ENCODE measurements at regions not wholly inside any gene's neighbourhood (a gene's known extent, or its start where the extent isn't known, plus 50 kb on each side); places are given as distances from the start of the nearest gene placed in this dataset.

- Histone ChIP-seq H3K27ac (no peak overlapping the region), H3K9me3 (no peaks in the 10 kb centered on the region), H3K27me3 (no peaks in the 10 kb centered on the region), H3K36me3 (no peaks in the 10 kb centered on the region), H3K4me3 (no peak overlapping the region), H3K4me1 (no peaks in the 10 kb centered on the region)
- no peak for DNase-seq
- TF ChIP-seq CTCF (IDR thresholded peaks at IDR 0.05) (no peak), POLR2A (IDR thresholded peaks at IDR 0.05) (no peak)
Measured at GRCh38 chr1:118615066-118615465, 373.1 kb downstream of the TBX15 start.

- no peaks in the 10 kb centered on the region for H3K9me3 ChIP-seq
- no peaks in the 10 kb centered on the region for H3K27me3 ChIP-seq
- TF ChIP-seq POLR2A (IDR thresholded peaks at IDR 0.05) (no peak), CTCF (IDR thresholded peaks at IDR 0.05) (no peak)
- H3K36me3 ChIP-seq, result no peaks in the 10 kb centered on the region
- DNase-seq, result no peak
- no peak overlapping the region for H3K27ac ChIP-seq
- H3K4me1 ChIP-seq, result no peaks in the 10 kb centered on the region
- no peak overlapping the region for H3K4me3 ChIP-seq
Measured at GRCh38 chr1:118589238-118589846, 398.8 kb downstream of the TBX15 start.

DNA sequence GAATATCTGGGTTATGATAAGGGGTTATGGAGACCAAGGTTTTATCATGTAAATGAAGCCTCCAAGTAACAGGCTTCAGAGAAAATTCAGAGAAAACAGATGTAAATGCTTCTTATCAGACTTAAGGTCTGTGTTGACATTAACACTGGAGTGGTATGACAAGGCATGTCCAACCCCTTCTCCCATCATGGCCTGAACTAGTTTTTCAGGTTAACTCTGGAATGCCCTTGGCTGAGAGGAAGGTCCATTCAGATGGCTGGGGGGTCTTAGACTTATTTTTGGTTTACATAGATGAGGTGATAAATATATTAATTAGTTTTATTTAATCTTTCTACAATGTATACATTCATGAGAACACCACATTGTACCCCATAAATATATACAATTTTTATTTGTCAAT, 399.6 kb downstream of the TBX15 start:
- DNase-seq, result no peak
- no peak overlapping the region for H3K27ac ChIP-seq
- no peaks in the 10 kb centered on the region for H3K9me3 ChIP-seq
- no peak for TF ChIP-seq POLR2A (IDR thresholded peaks at IDR 0.05)
- no peak for TF ChIP-seq CTCF (IDR thresholded peaks at IDR 0.05)
- no peaks in the 10 kb centered on the region for H3K36me3 ChIP-seq
- no peaks in the 10 kb centered on the region for H3K4me1 ChIP-seq
- H3K4me3 ChIP-seq, result no peak overlapping the region
- no peaks in the 10 kb centered on the region for H3K27me3 ChIP-seq

GRCh38 chr1:118578276-118578675, 393.2 kb upstream of the SPAG17 start:
- Histone ChIP-seq H3K27me3 (no peaks in the 10 kb centered on the region), H3K9me3 (peaks cover 0 to 8% (median 0%) of the 10 kb centered on the region in 4 donors), H3K36me3 (no peaks in the 10 kb centered on the region), H3K4me1 (no peaks in the 10 kb centered on the region), H3K27ac (no peak overlapping the region), H3K4me3 (no peak overlapping the region)
- TF ChIP-seq POLR2A (IDR thresholded peaks at IDR 0.05) (no peak), CTCF (IDR thresholded peaks at IDR 0.05) (no peak)
- DNase-seq, result no peak

DNA sequence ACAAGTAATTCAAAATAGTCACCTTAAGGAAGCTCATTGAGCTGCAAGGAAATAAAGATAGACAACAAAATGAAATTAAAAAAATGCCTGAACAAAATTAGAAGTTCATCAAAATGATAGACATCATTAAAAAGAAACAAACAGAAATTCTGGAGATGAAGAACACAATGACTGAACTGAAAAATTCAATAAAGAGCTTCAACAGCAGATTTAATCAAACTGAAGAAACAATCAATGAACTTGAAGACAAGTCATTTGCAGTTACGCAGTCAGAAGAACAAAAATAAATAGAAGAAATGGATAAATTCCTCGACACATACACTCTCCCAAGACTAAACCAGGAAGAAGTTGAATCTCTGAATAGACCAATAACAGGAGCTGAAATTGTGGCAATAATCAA, 390.0 kb upstream of the SPAG17 start:
- Histone ChIP-seq H3K27me3 (no peaks in the 10 kb centered on the region), H3K9me3 (peaks cover 0 to 8% (median 0%) of the 10 kb centered on the region in 4 donors), H3K4me1 (no peaks in the 10 kb centered on the region), H3K4me3 (no peak overlapping the region), H3K27ac (no peak overlapping the region), H3K36me3 (no peaks in the 10 kb centered on the region)
- no peak for TF ChIP-seq CTCF (IDR thresholded peaks at IDR 0.05)
- TF ChIP-seq POLR2A (IDR thresholded peaks at IDR 0.05), result no peak
- no peak for DNase-seq
